ENCODE measurements at regions not wholly inside any gene's neighbourhood (a gene's known extent, or its start where the extent isn't known, plus 50 kb on each side); places are given as distances from the start of the nearest gene placed in this dataset.

- peak overlapping the region; percentile 27 for H3K4me3 ChIP-seq (ENCODE audit: low read length)
- H3K27me3 Mint-ChIP-seq (ENCODE audit: insufficient read depth): no peaks in the 10 kb centered on the region
- H3K9ac ChIP-seq (ENCODE audit: extremely low read depth, low read length, poor library complexity, severe bottlenecking): peak overlapping the region; percentile 2
- TF ChIP-seq, protein P1, sequence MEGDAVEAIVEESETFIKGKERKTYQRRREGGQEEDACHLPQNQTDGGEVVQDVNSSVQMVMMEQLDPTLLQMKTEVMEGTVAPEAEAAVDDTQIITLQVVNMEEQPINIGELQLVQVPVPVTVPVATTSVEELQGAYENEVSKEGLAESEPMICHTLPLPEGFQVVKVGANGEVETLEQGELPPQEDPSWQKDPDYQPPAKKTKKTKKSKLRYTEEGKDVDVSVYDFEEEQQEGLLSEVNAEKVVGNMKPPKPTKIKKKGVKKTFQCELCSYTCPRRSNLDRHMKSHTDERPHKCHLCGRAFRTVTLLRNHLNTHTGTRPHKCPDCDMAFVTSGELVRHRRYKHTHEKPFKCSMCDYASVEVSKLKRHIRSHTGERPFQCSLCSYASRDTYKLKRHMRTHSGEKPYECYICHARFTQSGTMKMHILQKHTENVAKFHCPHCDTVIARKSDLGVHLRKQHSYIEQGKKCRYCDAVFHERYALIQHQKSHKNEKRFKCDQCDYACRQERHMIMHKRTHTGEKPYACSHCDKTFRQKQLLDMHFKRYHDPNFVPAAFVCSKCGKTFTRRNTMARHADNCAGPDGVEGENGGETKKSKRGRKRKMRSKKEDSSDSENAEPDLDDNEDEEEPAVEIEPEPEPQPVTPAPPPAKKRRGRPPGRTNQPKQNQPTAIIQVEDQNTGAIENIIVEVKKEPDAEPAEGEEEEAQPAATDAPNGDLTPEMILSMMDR (conservative IDR thresholded peaks at IDR 0.05): no peak
- no peaks in the 10 kb centered on the region for H3K27me3 ChIP-seq (ENCODE audit: control insufficient read depth, insufficient read depth, low read length, poor library complexity, severe bottlenecking)
- H3K27ac Mint-ChIP-seq: peak overlapping the region; percentile 24
- H3K4me1 ChIP-seq (ENCODE audit: control insufficient read depth, insufficient read depth, low read length): peaks cover 11% of the 10 kb centered on the region
- H3K27ac ChIP-seq (ENCODE audit: low read depth, low read length): no peak overlapping the region
- H3K4me3 Mint-ChIP-seq: no peak overlapping the region
- no peaks in the 10 kb centered on the region for H3K9me3 Mint-ChIP-seq
- no peaks in the 10 kb centered on the region for H3K9me3 ChIP-seq (ENCODE audit: control insufficient read depth, low read length)
- peaks cover 28% of the 10 kb centered on the region for H3K4me1 Mint-ChIP-seq
- DNase-seq: no peak
- H3K36me3 Mint-ChIP-seq (ENCODE audit: low read depth): no peaks in the 10 kb centered on the region
- no peaks in the 10 kb centered on the region for H3K36me3 ChIP-seq (ENCODE audit: control insufficient read depth, insufficient read depth, low read length)
These were observed 283.7 kb upstream of the KCNH7 start for GRCh38 chr2:163122257-163122656.

DNA sequence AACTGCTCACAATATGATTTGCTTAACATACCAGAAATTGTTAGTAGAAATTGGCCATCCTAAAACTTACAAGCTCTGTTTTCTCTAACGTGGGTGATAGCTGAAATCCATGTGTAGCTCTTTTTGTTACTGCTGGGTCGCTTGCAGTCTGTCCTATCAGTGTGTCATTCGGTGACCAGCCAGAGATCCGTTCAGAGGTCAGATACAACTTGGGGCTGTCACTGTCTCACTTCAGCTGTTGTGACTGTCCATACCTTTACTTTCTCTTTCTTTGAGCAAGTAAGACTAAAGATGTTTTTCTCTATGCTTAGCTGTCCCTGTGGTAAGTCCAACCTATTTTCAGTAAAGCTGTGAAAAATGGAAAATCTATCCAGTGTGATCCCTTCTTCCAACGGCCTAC lies 282.9 kb upstream of the KCNH7 start:
- Mint-ChIP-seq H3K27me3 (ENCODE audit: insufficient read depth) (no peaks in the 10 kb centered on the region), H3K9me3 (no peaks in the 10 kb centered on the region), H3K27ac (peak overlapping the region; percentile 32), H3K4me1 (peaks cover 28% of the 10 kb centered on the region), H3K4me3 (peak overlapping the region; percentile 3), H3K36me3 (ENCODE audit: low read depth) (no peaks in the 10 kb centered on the region)
- no peaks in the 10 kb centered on the region for H3K36me3 ChIP-seq (ENCODE audit: control insufficient read depth, insufficient read depth, low read length)
- H3K27me3 ChIP-seq (ENCODE audit: control insufficient read depth, insufficient read depth, low read length, poor library complexity, severe bottlenecking): no peaks in the 10 kb centered on the region
- WGBS, 2 experiments (ENCODE audit: insufficient coverage in 1 of 2, insufficient read length in 1 of 2): 68 to 70% methylated on average over 4 to 5 of the region's 5 CpGs
- H3K27ac ChIP-seq (ENCODE audit: low read depth, low read length): no peak overlapping the region
- no peaks in the 10 kb centered on the region for H3K9me3 ChIP-seq (ENCODE audit: control insufficient read depth, low read length)
- peak overlapping the region; percentile 2 for H3K9ac ChIP-seq (ENCODE audit: extremely low read depth, low read length, poor library complexity, severe bottlenecking)
- no peak for DNase-seq
- TF ChIP-seq, protein P1 (conservative IDR thresholded peaks at IDR 0.05): no peak
- H3K4me1 ChIP-seq (ENCODE audit: control insufficient read depth, insufficient read depth, low read length): peaks cover 11% of the 10 kb centered on the region
- peak overlapping the region; percentile 27 for H3K4me3 ChIP-seq (ENCODE audit: low read length)

- Histone ChIP-seq H3K9me3 (ENCODE audit: control insufficient read depth, low read length) (no peaks in the 10 kb centered on the region), H3K4me1 (ENCODE audit: control insufficient read depth, insufficient read depth, low read length) (peaks cover 11% of the 10 kb centered on the region), H3K9ac (ENCODE audit: extremely low read depth, low read length, poor library complexity, severe bottlenecking) (no peak overlapping the region), H3K27ac (ENCODE audit: low read depth, low read length) (no peak overlapping the region), H3K36me3 (ENCODE audit: control insufficient read depth, insufficient read depth, low read length) (no peaks in the 10 kb centered on the region), H3K4me3 (ENCODE audit: low read length) (no peak overlapping the region), H3K27me3 (ENCODE audit: control insufficient read depth, insufficient read depth, low read length, poor library complexity, severe bottlenecking) (no peaks in the 10 kb centered on the region)
- Mint-ChIP-seq H3K4me3 (no peak overlapping the region), H3K36me3 (ENCODE audit: low read depth) (no peaks in the 10 kb centered on the region), H3K27ac (peak overlapping the region; percentile 46), H3K27me3 (ENCODE audit: insufficient read depth) (no peaks in the 10 kb centered on the region), H3K9me3 (no peaks in the 10 kb centered on the region), H3K4me1 (peaks cover 32% of the 10 kb centered on the region)
- TF ChIP-seq, protein P1 (conservative IDR thresholded peaks at IDR 0.05): no peak
- 84 to 91% methylated on average over 7 of the region's 7 CpGs for WGBS, 2 experiments (ENCODE audit: insufficient coverage in 1 of 2, insufficient read length in 1 of 2)
- no peak for DNase-seq
These were observed 281.4 kb upstream of the KCNH7 start for GRCh38 chr2:163119966-163120365.

All from endodermal cell (in vitro differentiated cells).